ENCODE measurements at regions not wholly inside any gene's neighbourhood (a gene's known extent, or its start where the extent isn't known, plus 50 kb on each side); places are given as distances from the start of the nearest gene placed in this dataset.

- TF ChIP-seq POLR2A (IDR thresholded peaks at IDR 0.05) (no peak), CTCF (IDR thresholded peaks at IDR 0.05) (no peak)
These were observed 67.3 kb upstream of the ITM2B start for GRCh38 chr13:48165727-48166126.
